ENCODE measurements at regions not wholly inside any gene's neighbourhood (a gene's known extent, or its start where the extent isn't known, plus 50 kb on each side); places are given as distances from the start of the nearest gene placed in this dataset.
"Not testable (repeated sequence)": the region's sequence is repeated elsewhere in the genome, so short reads cannot be mapped to it uniquely, and the experiment has no call there.

- H3K4me3 ChIP-seq (ENCODE audit: low read depth, low read length, poor library complexity, severe bottlenecking); H3K4me1 ChIP-seq (ENCODE audit: insufficient read depth, low read length, poor library complexity, severe bottlenecking); H3K36me3 ChIP-seq (ENCODE audit: insufficient read depth, low read length); BruUV-seq (replicated peaks); H3K79me2 ChIP-seq (ENCODE audit: insufficient read depth, low read depth, low read length); H2AFZ ChIP-seq (ENCODE audit: low read length); POLR2A ChIA-PET; H4K20me1 ChIP-seq (ENCODE audit: insufficient read depth, low read length); H3K9me3 ChIP-seq (ENCODE audit: low read length); H3K27ac ChIP-seq (ENCODE audit: low read depth, low read length, poor library complexity, severe bottlenecking); H3K9me2 ChIP-seq (ENCODE audit: insufficient read depth, low read length); DNase-seq (ENCODE audit: low spot score); intact Hi-C loops (cut with micrococcal nuclease; ENCODE audit: unreplicated experiment); CTCF ChIA-PET (ENCODE audit: unreplicated experiment); H3K4me2 ChIP-seq (ENCODE audit: low read length): not testable (repeated sequence)
Observed at GRCh38 chr20:29031262-29031982, 2226.0 kb upstream of the DEFB115 start.

- intact Hi-C loops (cut with micrococcal nuclease; ENCODE audit: unreplicated experiment); H3K4me3 ChIP-seq (ENCODE audit: low read depth, low read length, poor library complexity, severe bottlenecking); H3K9me3 ChIP-seq (ENCODE audit: low read length); H3K79me2 ChIP-seq (ENCODE audit: insufficient read depth, low read depth, low read length); H4K20me1 ChIP-seq (ENCODE audit: insufficient read depth, low read length); CTCF ChIA-PET (ENCODE audit: unreplicated experiment); DNase-seq (ENCODE audit: low spot score); H3K27ac ChIP-seq (ENCODE audit: low read depth, low read length, poor library complexity, severe bottlenecking); H2AFZ ChIP-seq (ENCODE audit: low read length); BruUV-seq (replicated peaks); H3K4me1 ChIP-seq (ENCODE audit: insufficient read depth, low read length, poor library complexity, severe bottlenecking); H3K4me2 ChIP-seq (ENCODE audit: low read length); H3K9me2 ChIP-seq (ENCODE audit: insufficient read depth, low read length); H3K36me3 ChIP-seq (ENCODE audit: insufficient read depth, low read length); POLR2A ChIA-PET: not testable (repeated sequence)
Observed at GRCh38 chr20:29044239-29044638, 2213.2 kb upstream of the DEFB115 start.

GRCh38 chr20:29050008-29050606, 2207.4 kb upstream of the DEFB115 start:
- H4K20me1 ChIP-seq (ENCODE audit: insufficient read depth, low read length); H3K27ac ChIP-seq (ENCODE audit: low read depth, low read length, poor library complexity, severe bottlenecking); H3K79me2 ChIP-seq (ENCODE audit: insufficient read depth, low read depth, low read length); POLR2A ChIA-PET; CTCF ChIA-PET (ENCODE audit: unreplicated experiment); intact Hi-C loops (cut with micrococcal nuclease; ENCODE audit: unreplicated experiment); H2AFZ ChIP-seq (ENCODE audit: low read length); H3K4me3 ChIP-seq (ENCODE audit: low read depth, low read length, poor library complexity, severe bottlenecking); H3K4me2 ChIP-seq (ENCODE audit: low read length); H3K36me3 ChIP-seq (ENCODE audit: insufficient read depth, low read length); BruUV-seq (replicated peaks); H3K4me1 ChIP-seq (ENCODE audit: insufficient read depth, low read length, poor library complexity, severe bottlenecking); H3K9me2 ChIP-seq (ENCODE audit: insufficient read depth, low read length); H3K9me3 ChIP-seq (ENCODE audit: low read length): not testable (repeated sequence)
- peak; percentile 29 for DNase-seq (ENCODE audit: low spot score)
- peak; percentile 66 for TF ChIP-seq CTCF (conservative IDR thresholded peaks at IDR 0.05; ENCODE audit: low read length)

GRCh38 chr20:29057866-29058484, 2199.5 kb upstream of the DEFB115 start:
- H3K36me3 ChIP-seq (ENCODE audit: insufficient read depth, low read length); H3K4me3 ChIP-seq (ENCODE audit: low read depth, low read length, poor library complexity, severe bottlenecking); H4K20me1 ChIP-seq (ENCODE audit: insufficient read depth, low read length); H3K27ac ChIP-seq (ENCODE audit: low read depth, low read length, poor library complexity, severe bottlenecking); BruUV-seq (replicated peaks); H3K9me2 ChIP-seq (ENCODE audit: insufficient read depth, low read length); H3K79me2 ChIP-seq (ENCODE audit: insufficient read depth, low read depth, low read length); H3K4me2 ChIP-seq (ENCODE audit: low read length); intact Hi-C loops (cut with micrococcal nuclease; ENCODE audit: unreplicated experiment); H2AFZ ChIP-seq (ENCODE audit: low read length); H3K9me3 ChIP-seq (ENCODE audit: low read length); CTCF ChIA-PET (ENCODE audit: unreplicated experiment); H3K4me1 ChIP-seq (ENCODE audit: insufficient read depth, low read length, poor library complexity, severe bottlenecking); POLR2A ChIA-PET: not testable (repeated sequence)
- DNase-seq (ENCODE audit: low spot score) = peak; percentile 21
- peak; percentile 80 for TF ChIP-seq CTCF (conservative IDR thresholded peaks at IDR 0.05; ENCODE audit: low read length)

- H3K9me2 ChIP-seq (ENCODE audit: insufficient read depth, low read length); H3K79me2 ChIP-seq (ENCODE audit: insufficient read depth, low read depth, low read length); BruUV-seq (replicated peaks); H3K4me1 ChIP-seq (ENCODE audit: insufficient read depth, low read length, poor library complexity, severe bottlenecking); H4K20me1 ChIP-seq (ENCODE audit: insufficient read depth, low read length); intact Hi-C loops (cut with micrococcal nuclease; ENCODE audit: unreplicated experiment); H3K36me3 ChIP-seq (ENCODE audit: insufficient read depth, low read length); H3K4me2 ChIP-seq (ENCODE audit: low read length); H3K27ac ChIP-seq (ENCODE audit: low read depth, low read length, poor library complexity, severe bottlenecking); DNase-seq (ENCODE audit: low spot score); H3K4me3 ChIP-seq (ENCODE audit: low read depth, low read length, poor library complexity, severe bottlenecking); POLR2A ChIA-PET; H3K9me3 ChIP-seq (ENCODE audit: low read length); CTCF ChIA-PET (ENCODE audit: unreplicated experiment); H2AFZ ChIP-seq (ENCODE audit: low read length): not testable (repeated sequence)
Observed at GRCh38 chr20:29062451-29062850, 2195.0 kb upstream of the DEFB115 start.
